ENCODE measurements at regions not wholly inside any gene's neighbourhood (a gene's known extent, or its start where the extent isn't known, plus 50 kb on each side); places are given as distances from the start of the nearest gene placed in this dataset.

DNA sequence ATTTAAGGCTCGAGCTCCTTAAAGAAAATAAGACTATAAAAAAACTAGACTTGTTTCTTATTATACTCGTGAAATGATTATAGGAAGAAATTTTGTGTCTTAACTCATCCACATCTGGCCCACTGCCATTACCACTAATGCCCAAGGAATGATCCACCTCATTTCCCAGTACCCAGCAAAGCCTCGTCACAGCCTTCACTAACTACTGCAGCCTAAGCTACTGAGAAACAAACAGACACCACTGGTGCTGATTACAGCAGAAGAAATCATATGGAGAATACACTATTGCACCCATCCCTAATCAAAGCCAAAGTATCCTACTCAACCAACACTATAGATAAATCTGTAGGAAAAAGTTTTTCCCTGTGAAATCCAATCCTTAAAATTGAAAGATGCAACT lies 205.3 kb upstream of the NAV3 start:
- no peaks in the 10 kb centered on the region for H3K9me3 ChIP-seq (ENCODE audit: control insufficient read depth in 1 of 2, low read length in 2 of 2)
- H3K36me3 ChIP-seq (ENCODE audit: control insufficient read depth in 1 of 2, insufficient read depth in 2 of 2, low read length in 2 of 2): no peaks in the 10 kb centered on the region
- H3K27ac ChIP-seq (ENCODE audit: low read length): no peak overlapping the region
- H3K27me3 ChIP-seq (ENCODE audit: low read depth, low read length): no peaks in the 10 kb centered on the region
- no peak overlapping the region for H3K4me3 ChIP-seq (ENCODE audit: low read depth in 1 of 2, low read length in 2 of 2)
- no peaks in the 10 kb centered on the region for H3K4me1 ChIP-seq (ENCODE audit: control insufficient read depth in 1 of 2, insufficient read depth in 2 of 2, low read length in 2 of 2)

DNA sequence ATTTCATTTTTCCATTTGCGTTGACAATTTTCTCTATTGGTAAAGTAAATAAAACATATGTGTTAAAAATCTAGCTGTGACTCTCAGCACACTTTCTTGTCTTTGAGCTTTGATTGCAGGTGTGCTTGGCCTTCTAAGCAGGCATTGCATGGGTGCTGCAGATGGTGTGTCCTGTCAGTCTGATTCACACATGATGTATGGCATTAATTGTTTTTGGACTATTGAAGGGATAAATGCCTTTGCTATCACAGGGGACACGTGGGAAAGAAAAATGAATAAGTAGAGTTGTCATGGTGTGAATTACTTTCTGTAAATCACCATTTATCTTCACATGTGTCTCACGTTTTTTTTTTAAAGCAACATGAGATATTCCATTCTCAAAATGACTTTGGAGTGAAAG lies 211.3 kb upstream of the NAV3 start:
- Histone ChIP-seq H3K4me3 (ENCODE audit: low read depth in 1 of 2, low read length in 2 of 2) (no peak overlapping the region), H3K4me1 (ENCODE audit: control insufficient read depth in 1 of 2, insufficient read depth in 2 of 2, low read length in 2 of 2) (no peaks in the 10 kb centered on the region), H3K36me3 (ENCODE audit: control insufficient read depth in 1 of 2, insufficient read depth in 2 of 2, low read length in 2 of 2) (no peaks in the 10 kb centered on the region), H3K27me3 (ENCODE audit: low read depth, low read length) (no peaks in the 10 kb centered on the region), H3K27ac (ENCODE audit: low read length) (no peak overlapping the region), H3K9me3 (ENCODE audit: control insufficient read depth in 1 of 2, low read length in 2 of 2) (peaks cover 6 to 7% of the 10 kb centered on the region in 2 donors)

DNA sequence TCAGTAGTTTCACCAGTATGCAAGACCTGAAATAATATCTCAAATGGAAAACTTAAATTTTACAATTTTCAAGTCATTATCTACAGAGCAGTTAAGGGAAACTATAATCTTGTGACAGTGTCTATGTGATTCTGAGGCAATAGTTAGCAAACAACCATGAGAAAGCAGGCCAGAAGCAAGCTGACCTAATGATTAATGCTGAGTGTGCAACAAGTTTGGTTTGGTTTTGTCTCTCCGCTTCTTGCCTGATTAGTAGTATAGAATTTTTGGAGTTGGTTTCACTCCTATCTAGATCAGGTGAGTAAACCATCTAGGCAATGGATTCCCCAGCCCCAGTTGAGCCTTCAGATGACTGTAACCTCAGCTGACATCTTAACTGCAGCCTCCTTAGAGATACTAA lies 212.9 kb upstream of the NAV3 start:
- no peaks in the 10 kb centered on the region for H3K4me1 ChIP-seq (ENCODE audit: control insufficient read depth in 1 of 2, insufficient read depth in 2 of 2, low read length in 2 of 2)
- H3K4me3 ChIP-seq (ENCODE audit: low read depth in 1 of 2, low read length in 2 of 2): no peak overlapping the region
- H3K27me3 ChIP-seq (ENCODE audit: low read depth, low read length): no peaks in the 10 kb centered on the region
- H3K27ac ChIP-seq (ENCODE audit: low read length): no peak overlapping the region
- H3K9me3 ChIP-seq (ENCODE audit: control insufficient read depth in 1 of 2, low read length in 2 of 2): peaks cover 6 to 7% of the 10 kb centered on the region in 2 donors
- H3K36me3 ChIP-seq (ENCODE audit: control insufficient read depth in 1 of 2, insufficient read depth in 2 of 2, low read length in 2 of 2): no peaks in the 10 kb centered on the region

DNA sequence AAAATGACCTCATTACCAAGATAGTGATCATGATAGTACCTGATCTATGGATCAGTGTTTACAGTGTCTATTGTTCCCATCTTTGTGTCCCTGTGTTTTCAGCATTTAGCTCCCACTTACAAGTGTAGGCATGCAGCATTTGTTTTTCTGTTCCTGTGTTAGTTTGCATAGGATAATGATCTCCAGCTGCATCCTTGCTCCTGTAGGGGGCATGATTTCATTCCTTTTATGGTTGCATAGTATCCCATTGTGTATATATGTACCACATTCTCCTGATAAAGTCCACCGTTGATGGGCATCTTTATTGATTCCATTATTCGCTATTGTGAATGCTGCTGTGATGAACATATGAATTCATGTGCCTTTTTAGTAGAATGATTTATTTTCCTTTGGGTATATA lies 215.4 kb upstream of the NAV3 start:
- Histone ChIP-seq H3K4me1 (ENCODE audit: control insufficient read depth in 1 of 2, insufficient read depth in 2 of 2, low read length in 2 of 2) (no peaks in the 10 kb centered on the region), H3K27ac (ENCODE audit: low read length) (no peak overlapping the region), H3K4me3 (ENCODE audit: low read depth in 1 of 2, low read length in 2 of 2) (no peak overlapping the region), H3K27me3 (ENCODE audit: low read depth, low read length) (no peaks in the 10 kb centered on the region), H3K9me3 (ENCODE audit: control insufficient read depth in 1 of 2, low read length in 2 of 2) (peaks cover 6 to 7% of the 10 kb centered on the region in 2 donors), H3K36me3 (ENCODE audit: control insufficient read depth in 1 of 2, insufficient read depth in 2 of 2, low read length in 2 of 2) (no peaks in the 10 kb centered on the region)

DNA sequence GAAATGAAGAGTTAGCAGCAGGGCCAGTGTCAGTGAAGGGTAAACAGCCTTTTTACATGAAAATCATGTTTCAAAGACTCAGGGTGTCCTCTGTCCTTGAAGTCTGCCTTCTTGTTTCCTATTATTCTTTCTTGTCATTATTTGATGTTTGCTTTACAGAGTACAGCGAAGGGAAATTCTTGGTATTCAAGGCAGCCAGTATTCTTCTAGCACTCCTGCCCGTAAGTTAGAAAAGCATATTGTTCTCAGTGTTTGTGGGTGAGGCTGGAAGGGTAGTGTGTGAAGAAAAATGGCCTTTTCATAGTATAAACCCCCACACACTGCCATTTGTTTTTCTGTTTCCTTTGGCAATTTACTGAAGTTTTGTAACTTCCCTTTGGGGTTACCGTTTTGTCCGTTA lies 217.3 kb upstream of the NAV3 start:
- Histone ChIP-seq H3K27ac (ENCODE audit: low read length) (no peak overlapping the region), H3K4me3 (ENCODE audit: low read depth in 1 of 2, low read length in 2 of 2) (no peak overlapping the region), H3K4me1 (ENCODE audit: control insufficient read depth in 1 of 2, insufficient read depth in 2 of 2, low read length in 2 of 2) (peaks cover 0 to 5% of the 10 kb centered on the region in 2 donors), H3K36me3 (ENCODE audit: control insufficient read depth in 1 of 2, insufficient read depth in 2 of 2, low read length in 2 of 2) (no peaks in the 10 kb centered on the region), H3K9me3 (ENCODE audit: control insufficient read depth in 1 of 2, low read length in 2 of 2) (peaks cover 6 to 7% of the 10 kb centered on the region in 2 donors), H3K27me3 (ENCODE audit: low read depth, low read length) (no peaks in the 10 kb centered on the region)

DNA sequence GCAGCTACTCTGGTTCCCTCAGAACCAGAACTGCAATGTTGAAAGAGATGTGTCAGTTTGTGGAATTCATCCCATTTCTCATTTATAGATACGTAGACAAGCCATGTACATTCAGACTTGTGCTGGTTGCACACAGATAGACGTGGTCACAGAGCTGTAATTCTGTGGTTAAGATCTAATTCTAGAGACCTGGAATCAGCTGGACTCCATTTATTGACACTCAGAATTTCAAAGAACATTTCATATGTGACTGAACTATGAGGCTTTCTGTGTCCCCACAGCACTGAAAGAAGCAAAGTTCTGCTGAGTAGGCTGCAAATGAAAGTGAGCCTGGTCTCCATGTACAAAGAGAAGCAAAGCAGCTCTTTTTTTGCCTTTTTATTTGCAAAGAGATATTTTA lies 220.2 kb upstream of the NAV3 start:
- Histone ChIP-seq H3K4me3 (ENCODE audit: low read depth in 1 of 2, low read length in 2 of 2) (no peak overlapping the region), H3K27ac (ENCODE audit: low read length) (no peak overlapping the region), H3K4me1 (ENCODE audit: control insufficient read depth in 1 of 2, insufficient read depth in 2 of 2, low read length in 2 of 2) (peaks cover 0 to 9% of the 10 kb centered on the region in 2 donors), H3K36me3 (ENCODE audit: control insufficient read depth in 1 of 2, insufficient read depth in 2 of 2, low read length in 2 of 2) (no peaks in the 10 kb centered on the region), H3K27me3 (ENCODE audit: low read depth, low read length) (no peaks in the 10 kb centered on the region), H3K9me3 (ENCODE audit: control insufficient read depth in 1 of 2, low read length in 2 of 2) (no peaks in the 10 kb centered on the region)

DNA sequence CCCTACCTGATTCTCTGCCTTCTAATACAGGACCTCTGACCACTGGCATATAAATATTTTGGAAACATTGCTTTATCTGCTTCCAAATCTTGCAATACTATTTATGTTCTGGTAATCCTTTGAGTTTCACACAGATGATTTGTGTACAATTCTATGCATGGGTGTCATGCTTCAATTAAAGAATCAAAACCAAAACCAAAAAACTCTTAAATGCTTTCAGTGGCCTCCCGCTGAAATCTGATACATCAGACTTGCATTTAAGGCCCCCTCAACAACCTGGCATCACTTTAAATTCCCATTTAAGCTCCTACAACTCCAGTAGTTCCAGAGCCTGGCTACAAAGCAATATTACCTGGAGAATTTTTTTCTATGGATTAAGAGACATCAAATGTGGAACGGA lies 221.7 kb upstream of the NAV3 start:
- no peak overlapping the region for H3K4me3 ChIP-seq (ENCODE audit: low read depth in 1 of 2, low read length in 2 of 2)
- H3K4me1 ChIP-seq (ENCODE audit: control insufficient read depth in 1 of 2, insufficient read depth in 2 of 2, low read length in 2 of 2): peaks cover 0 to 9% of the 10 kb centered on the region in 2 donors
- no peak overlapping the region for H3K27ac ChIP-seq (ENCODE audit: low read length)

DNA sequence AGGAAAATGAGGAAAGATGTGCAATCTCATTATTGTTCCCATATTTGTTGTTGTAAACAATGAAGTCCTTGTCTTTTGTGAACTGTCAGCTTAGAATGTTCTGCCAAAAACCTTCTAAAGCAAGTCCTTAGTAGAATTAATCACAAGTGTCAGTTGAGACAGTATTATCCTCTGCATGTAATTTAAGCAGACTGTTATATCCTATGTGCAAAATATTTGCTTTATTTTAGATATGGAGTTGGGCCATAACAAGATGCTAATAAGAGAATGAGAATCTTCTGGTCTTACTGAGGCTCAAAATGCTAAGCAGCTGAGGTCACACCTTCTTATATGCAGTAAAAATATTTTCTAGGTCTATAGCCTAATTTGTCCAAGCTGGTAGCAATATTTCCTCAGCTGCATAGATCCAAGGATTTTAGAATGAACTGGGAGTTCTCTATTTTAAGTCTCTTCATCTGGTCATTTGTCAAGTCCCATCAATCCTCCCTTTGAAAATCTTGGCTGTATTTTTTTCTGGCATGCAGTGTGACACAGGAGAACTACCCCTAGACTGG lies 222.3 kb upstream of the NAV3 start:
- no peaks in the 10 kb centered on the region for H3K9me3 ChIP-seq (ENCODE audit: control insufficient read depth in 1 of 2, low read length in 2 of 2)
- no peak overlapping the region for H3K4me3 ChIP-seq (ENCODE audit: low read depth in 1 of 2, low read length in 2 of 2)
- no peaks in the 10 kb centered on the region for H3K27me3 ChIP-seq (ENCODE audit: low read depth, low read length)
- no peaks in the 10 kb centered on the region for H3K36me3 ChIP-seq (ENCODE audit: control insufficient read depth in 1 of 2, insufficient read depth in 2 of 2, low read length in 2 of 2)
- H3K4me1 ChIP-seq (ENCODE audit: control insufficient read depth in 1 of 2, insufficient read depth in 2 of 2, low read length in 2 of 2): peaks cover 0 to 9% of the 10 kb centered on the region in 2 donors
- H3K27ac ChIP-seq (ENCODE audit: low read length): no peak overlapping the region

More for the DNA sequence above, 221.7 kb upstream of the NAV3 start:
- H3K9me3 ChIP-seq (ENCODE audit: control insufficient read depth in 1 of 2, low read length in 2 of 2): no peaks in the 10 kb centered on the region
- H3K27me3 ChIP-seq (ENCODE audit: low read depth, low read length): no peaks in the 10 kb centered on the region
- no peaks in the 10 kb centered on the region for H3K36me3 ChIP-seq (ENCODE audit: control insufficient read depth in 1 of 2, insufficient read depth in 2 of 2, low read length in 2 of 2)

DNA sequence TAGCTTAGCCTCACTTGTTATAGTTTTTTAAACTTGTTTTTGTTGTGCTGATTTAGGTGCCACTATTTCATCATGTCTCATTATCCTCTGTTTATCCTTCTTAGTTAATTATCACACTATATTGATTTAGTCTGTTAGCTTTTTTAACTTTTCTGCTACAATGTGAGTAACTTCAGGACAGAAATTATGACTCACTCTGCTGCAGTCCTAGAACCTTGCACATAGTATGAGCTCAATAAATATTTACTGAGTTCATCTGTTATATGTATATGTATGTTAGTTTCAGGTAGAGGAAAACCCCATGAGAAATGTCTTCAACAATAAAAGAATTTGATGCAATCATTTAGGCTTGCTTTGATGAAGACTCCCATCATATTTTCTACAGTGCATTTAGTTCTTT lies 224.3 kb upstream of the NAV3 start:
- Histone ChIP-seq H3K9me3 (ENCODE audit: control insufficient read depth in 1 of 2, low read length in 2 of 2) (no peaks in the 10 kb centered on the region), H3K27ac (ENCODE audit: low read length) (no peak overlapping the region), H3K36me3 (ENCODE audit: control insufficient read depth in 1 of 2, insufficient read depth in 2 of 2, low read length in 2 of 2) (no peaks in the 10 kb centered on the region), H3K4me1 (ENCODE audit: control insufficient read depth in 1 of 2, insufficient read depth in 2 of 2, low read length in 2 of 2) (peaks cover 0 to 9% of the 10 kb centered on the region in 2 donors), H3K27me3 (ENCODE audit: low read depth, low read length) (no peaks in the 10 kb centered on the region), H3K4me3 (ENCODE audit: low read depth in 1 of 2, low read length in 2 of 2) (no peak overlapping the region)

DNA sequence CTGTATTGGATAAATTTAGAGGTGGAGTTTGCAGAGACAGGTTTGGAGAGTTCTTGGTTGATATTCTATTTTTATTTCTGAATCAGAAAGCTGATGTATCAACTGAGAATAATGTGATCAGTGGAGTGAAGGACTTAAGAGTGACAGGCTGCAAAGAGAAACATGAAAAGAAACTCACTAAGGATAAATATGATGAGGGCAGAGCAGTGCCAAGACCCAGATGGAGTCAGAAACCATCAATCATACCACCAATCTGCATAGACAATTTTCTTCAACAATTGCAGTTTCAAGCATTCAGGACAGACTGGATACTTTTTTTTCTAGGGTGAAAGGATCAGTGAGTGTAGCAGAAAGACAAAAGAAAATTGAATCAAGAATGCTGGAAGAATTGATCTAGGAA lies 226.7 kb upstream of the NAV3 start:
- Histone ChIP-seq H3K36me3 (ENCODE audit: control insufficient read depth in 1 of 2, insufficient read depth in 2 of 2, low read length in 2 of 2) (no peaks in the 10 kb centered on the region), H3K9me3 (ENCODE audit: control insufficient read depth in 1 of 2, low read length in 2 of 2) (no peaks in the 10 kb centered on the region), H3K4me3 (ENCODE audit: low read depth in 1 of 2, low read length in 2 of 2) (no peak overlapping the region), H3K27ac (ENCODE audit: low read length) (no peak overlapping the region), H3K27me3 (ENCODE audit: low read depth, low read length) (no peaks in the 10 kb centered on the region), H3K4me1 (ENCODE audit: control insufficient read depth in 1 of 2, insufficient read depth in 2 of 2, low read length in 2 of 2) (peaks cover 0 to 9% of the 10 kb centered on the region in 2 donors)

DNA sequence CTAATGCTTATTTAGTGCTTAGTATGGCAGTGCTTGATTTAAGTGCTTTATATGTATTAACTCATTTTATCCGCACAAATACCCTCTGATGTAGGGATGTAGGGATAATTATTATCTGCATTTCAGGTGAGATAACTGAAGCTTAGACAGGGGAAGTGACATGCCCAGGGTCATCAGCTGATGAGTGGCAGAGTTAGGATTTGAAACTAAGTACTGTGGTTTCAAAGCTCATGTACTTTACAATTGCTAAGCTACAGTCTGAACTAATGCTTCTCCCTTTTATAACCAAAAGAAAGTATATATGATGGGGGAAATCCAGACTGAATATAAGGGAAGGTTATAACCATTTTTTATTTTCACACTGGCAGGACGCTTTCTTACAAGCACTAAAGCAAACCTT lies 229.6 kb upstream of the NAV3 start:
- no peak overlapping the region for H3K27ac ChIP-seq (ENCODE audit: low read length)
- H3K4me3 ChIP-seq (ENCODE audit: low read depth in 1 of 2, low read length in 2 of 2): no peak overlapping the region
- no peaks in the 10 kb centered on the region for H3K27me3 ChIP-seq (ENCODE audit: low read depth, low read length)
- no peaks in the 10 kb centered on the region for H3K9me3 ChIP-seq (ENCODE audit: control insufficient read depth in 1 of 2, low read length in 2 of 2)
- no peaks in the 10 kb centered on the region for H3K36me3 ChIP-seq (ENCODE audit: control insufficient read depth in 1 of 2, insufficient read depth in 2 of 2, low read length in 2 of 2)
- no peaks in the 10 kb centered on the region for H3K4me1 ChIP-seq (ENCODE audit: control insufficient read depth in 1 of 2, insufficient read depth in 2 of 2, low read length in 2 of 2)

DNA sequence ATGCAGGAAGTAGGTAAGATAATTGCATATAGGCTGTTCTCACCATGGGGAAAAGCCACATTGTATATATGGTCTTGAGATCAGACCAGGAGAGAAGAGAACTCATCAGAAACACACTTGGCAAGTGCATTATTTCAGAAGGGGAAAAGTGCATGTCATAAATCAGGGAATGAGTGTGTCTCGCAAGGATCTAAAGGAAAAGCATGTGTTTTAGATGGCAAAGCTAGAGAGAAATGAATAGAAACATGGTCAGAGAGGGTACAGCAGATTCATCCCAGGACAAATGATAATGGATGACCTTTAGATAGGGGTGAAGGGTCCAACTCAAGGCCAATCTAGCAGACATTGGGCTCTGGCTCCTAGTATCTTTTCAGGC lies 230.2 kb upstream of the NAV3 start:
- H3K36me3 ChIP-seq (ENCODE audit: control insufficient read depth in 1 of 2, insufficient read depth in 2 of 2, low read length in 2 of 2): no peaks in the 10 kb centered on the region
- H3K4me3 ChIP-seq (ENCODE audit: low read depth in 1 of 2, low read length in 2 of 2): no peak overlapping the region
- no peak overlapping the region for H3K27ac ChIP-seq (ENCODE audit: low read length)
- H3K27me3 ChIP-seq (ENCODE audit: low read depth, low read length): no peaks in the 10 kb centered on the region
- H3K4me1 ChIP-seq (ENCODE audit: control insufficient read depth in 1 of 2, insufficient read depth in 2 of 2, low read length in 2 of 2): no peaks in the 10 kb centered on the region
- H3K9me3 ChIP-seq (ENCODE audit: control insufficient read depth in 1 of 2, low read length in 2 of 2): no peaks in the 10 kb centered on the region

Data from muscle layer of duodenum (tissue), 2 donors.